ENCODE measurements at regions not wholly inside any gene's neighbourhood (a gene's known extent, or its start where the extent isn't known, plus 50 kb on each side); places are given as distances from the start of the nearest gene placed in this dataset.

DNA sequence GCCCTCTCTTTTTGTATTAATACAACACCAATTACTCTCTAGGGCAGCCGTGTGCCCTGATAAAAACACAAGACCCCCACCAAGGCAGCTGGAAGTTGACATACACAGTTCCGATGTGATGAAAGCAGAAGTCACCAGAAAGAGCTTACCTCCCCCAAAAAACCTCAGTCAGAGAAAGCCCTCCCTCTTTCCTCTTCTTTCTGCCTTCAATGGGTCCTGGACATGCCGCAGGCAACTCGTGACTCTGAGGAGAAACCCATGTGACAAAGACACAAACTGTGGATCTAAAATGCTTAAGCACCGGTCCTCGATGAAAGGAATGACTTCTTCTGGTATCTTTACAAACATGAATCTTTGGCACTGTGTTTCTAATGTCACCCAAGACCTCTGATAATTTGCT, 117.7 kb upstream of the CCDC28A start:
- no peaks in the 10 kb centered on the region for H3K36me3 ChIP-seq
- H3K9me3 ChIP-seq = no peaks in the 10 kb centered on the region
- DNase-seq (ENCODE audit: low spot score) (no peak), ATAC-seq (ENCODE audit: insufficient number of reproducible peaks, low FRiP score, low read depth) (no peak)
- no peak overlapping the region for H3K27ac ChIP-seq
- peaks cover 0 to 10% of the 10 kb centered on the region in 2 donors for H3K4me1 ChIP-seq (ENCODE audit: control insufficient read depth in 1 of 2, low read depth in 2 of 2)
- H3K4me3 ChIP-seq = no peak overlapping the region
- no peaks in the 10 kb centered on the region for H3K27me3 ChIP-seq (replicated peaks; ENCODE audit: insufficient read depth)
- TF ChIP-seq, protein P1, sequence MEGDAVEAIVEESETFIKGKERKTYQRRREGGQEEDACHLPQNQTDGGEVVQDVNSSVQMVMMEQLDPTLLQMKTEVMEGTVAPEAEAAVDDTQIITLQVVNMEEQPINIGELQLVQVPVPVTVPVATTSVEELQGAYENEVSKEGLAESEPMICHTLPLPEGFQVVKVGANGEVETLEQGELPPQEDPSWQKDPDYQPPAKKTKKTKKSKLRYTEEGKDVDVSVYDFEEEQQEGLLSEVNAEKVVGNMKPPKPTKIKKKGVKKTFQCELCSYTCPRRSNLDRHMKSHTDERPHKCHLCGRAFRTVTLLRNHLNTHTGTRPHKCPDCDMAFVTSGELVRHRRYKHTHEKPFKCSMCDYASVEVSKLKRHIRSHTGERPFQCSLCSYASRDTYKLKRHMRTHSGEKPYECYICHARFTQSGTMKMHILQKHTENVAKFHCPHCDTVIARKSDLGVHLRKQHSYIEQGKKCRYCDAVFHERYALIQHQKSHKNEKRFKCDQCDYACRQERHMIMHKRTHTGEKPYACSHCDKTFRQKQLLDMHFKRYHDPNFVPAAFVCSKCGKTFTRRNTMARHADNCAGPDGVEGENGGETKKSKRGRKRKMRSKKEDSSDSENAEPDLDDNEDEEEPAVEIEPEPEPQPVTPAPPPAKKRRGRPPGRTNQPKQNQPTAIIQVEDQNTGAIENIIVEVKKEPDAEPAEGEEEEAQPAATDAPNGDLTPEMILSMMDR (IDR thresholded peaks at IDR 0.05) = no peak

DNA sequence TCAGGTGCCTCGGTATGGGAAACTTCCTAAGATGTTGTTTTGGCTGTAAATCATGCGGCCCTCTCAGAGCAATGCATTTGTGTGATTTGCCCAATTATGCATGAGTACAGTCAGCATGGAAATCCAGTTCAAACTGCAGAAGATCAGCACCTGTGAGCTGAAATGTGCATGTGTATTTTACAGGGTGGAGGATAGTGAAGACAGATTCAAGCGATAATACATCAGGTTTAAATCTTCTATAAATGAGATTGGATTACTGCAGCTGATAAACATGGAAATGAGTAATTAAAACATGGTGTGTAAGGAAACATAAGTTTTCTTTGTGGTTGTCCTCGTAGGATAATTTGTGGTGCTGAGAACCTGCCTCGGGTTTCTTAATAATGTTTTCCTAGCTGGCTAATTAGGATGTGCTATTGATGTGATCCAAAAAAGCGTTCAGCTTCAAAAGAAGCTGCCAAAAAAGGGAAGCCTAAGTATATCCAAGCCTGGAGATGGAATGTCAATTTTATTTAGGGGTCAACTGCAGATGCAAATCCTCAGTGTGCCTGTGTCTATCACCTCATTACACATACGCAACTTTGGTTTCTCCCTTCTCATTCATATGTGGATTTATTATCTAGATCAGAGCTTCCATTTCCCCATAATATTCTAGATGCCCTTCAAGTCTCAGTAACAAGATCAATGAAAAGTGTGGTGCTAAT, 117.1 kb upstream of the CCDC28A start:
- no peak overlapping the region for H3K27ac ChIP-seq
- DNase-seq (ENCODE audit: low spot score) (no peak), ATAC-seq (ENCODE audit: insufficient number of reproducible peaks, low FRiP score, low read depth) (no peak)
- H3K27me3 ChIP-seq (replicated peaks; ENCODE audit: insufficient read depth) = no peaks in the 10 kb centered on the region
- H3K4me1 ChIP-seq (ENCODE audit: control insufficient read depth in 1 of 2, low read depth in 2 of 2) = peaks cover 0 to 10% of the 10 kb centered on the region in 2 donors
- TF ChIP-seq, protein P1 (IDR thresholded peaks at IDR 0.05) = no peak
- H3K4me3 ChIP-seq = no peak overlapping the region
- H3K36me3 ChIP-seq = no peaks in the 10 kb centered on the region
- no peaks in the 10 kb centered on the region for H3K9me3 ChIP-seq

DNA sequence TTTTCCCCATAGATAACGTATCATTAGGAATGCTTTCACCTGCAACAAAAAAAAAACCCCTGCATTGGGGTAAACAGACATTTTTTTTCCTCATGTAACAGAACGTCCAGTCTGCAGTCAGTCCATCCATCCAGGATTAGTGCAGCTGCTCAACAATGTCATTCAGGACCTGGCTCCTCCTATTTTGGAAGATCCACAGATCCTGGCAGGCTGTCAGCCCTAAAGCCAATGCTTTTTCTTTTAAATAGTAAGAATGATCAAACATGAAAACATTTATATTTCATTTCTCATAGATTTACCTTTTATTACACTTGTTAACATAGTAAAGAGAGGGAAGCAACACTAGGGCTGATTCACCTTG, 116.5 kb upstream of the CCDC28A start:
- Histone ChIP-seq H3K36me3 (no peaks in the 10 kb centered on the region), H3K27ac (no peak overlapping the region), H3K4me1 (ENCODE audit: control insufficient read depth in 1 of 2, low read depth in 2 of 2) (peaks cover 0 to 10% of the 10 kb centered on the region in 2 donors), H3K4me3 (no peak overlapping the region), H3K27me3 (replicated peaks; ENCODE audit: insufficient read depth) (no peaks in the 10 kb centered on the region), H3K9me3 (no peaks in the 10 kb centered on the region)
- TF ChIP-seq, protein P1 (IDR thresholded peaks at IDR 0.05) = no peak
- ATAC-seq (ENCODE audit: insufficient number of reproducible peaks, low FRiP score, low read depth) (no peak), DNase-seq (ENCODE audit: low spot score) (no peak)

DNA sequence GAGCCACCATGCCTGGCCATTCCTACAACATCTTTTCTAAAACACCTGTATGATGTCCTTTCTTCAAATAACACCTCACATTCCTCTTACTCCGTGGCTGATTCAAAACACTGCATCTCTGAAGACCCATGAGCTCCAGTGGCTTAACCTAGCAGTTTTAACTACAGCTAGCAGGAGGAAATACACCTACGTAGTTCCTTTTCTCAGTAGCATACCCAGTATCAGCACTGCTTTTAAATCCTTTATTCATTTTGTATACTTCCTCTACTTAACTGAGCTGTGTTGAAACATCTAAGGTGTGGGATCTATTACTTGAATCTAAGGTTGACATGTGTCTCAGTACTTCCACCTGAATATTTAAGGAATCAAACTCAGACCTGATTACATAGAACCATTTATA, 113.6 kb upstream of the CCDC28A start:
- no peaks in the 10 kb centered on the region for H3K27me3 ChIP-seq (replicated peaks; ENCODE audit: insufficient read depth)
- no peak overlapping the region for H3K27ac ChIP-seq
- H3K4me1 ChIP-seq (ENCODE audit: control insufficient read depth in 1 of 2, low read depth in 2 of 2) = peaks cover 0 to 12% of the 10 kb centered on the region in 2 donors
- TF ChIP-seq, protein P1 (IDR thresholded peaks at IDR 0.05) = no peak
- ATAC-seq (ENCODE audit: insufficient number of reproducible peaks, low FRiP score, low read depth) (no peak), DNase-seq (ENCODE audit: low spot score) (no peak)
- H3K4me3 ChIP-seq = no peak overlapping the region
- H3K36me3 ChIP-seq = no peaks in the 10 kb centered on the region
- H3K9me3 ChIP-seq = no peaks in the 10 kb centered on the region

DNA sequence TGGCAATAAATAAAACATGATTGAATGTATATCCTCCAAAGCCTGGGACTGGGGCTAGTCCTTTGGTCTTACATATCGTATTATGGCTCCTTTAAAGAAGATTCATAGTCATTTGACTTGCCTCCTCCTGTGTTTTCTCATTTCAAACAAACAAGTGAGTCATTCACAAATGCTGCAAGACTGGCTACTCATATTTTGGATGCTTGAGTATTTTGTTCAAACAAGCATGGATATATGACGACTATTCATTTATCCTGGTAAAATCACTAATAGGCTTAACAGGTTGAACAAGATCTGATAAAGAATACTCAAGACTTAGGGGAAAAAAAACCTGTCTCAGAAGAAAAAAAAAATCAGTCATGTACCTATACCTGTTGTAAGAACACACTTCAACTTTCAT, 111.1 kb upstream of the CCDC28A start:
- TF ChIP-seq, protein P1 (IDR thresholded peaks at IDR 0.05) = no peak
- no peaks in the 10 kb centered on the region for H3K27me3 ChIP-seq (replicated peaks; ENCODE audit: insufficient read depth)
- peaks cover 0 to 14% of the 10 kb centered on the region in 2 donors for H3K4me1 ChIP-seq (ENCODE audit: control insufficient read depth in 1 of 2, low read depth in 2 of 2)
- ATAC-seq (ENCODE audit: insufficient number of reproducible peaks, low FRiP score, low read depth) (no peak), DNase-seq (ENCODE audit: low spot score) (no peak)
- no peak overlapping the region for H3K4me3 ChIP-seq
- H3K36me3 ChIP-seq = no peaks in the 10 kb centered on the region
- H3K27ac ChIP-seq = no peak overlapping the region
- H3K9me3 ChIP-seq = no peaks in the 10 kb centered on the region

Data from thoracic aorta (tissue), 2 donors.